Common myeloid progenitor, CD34-positive (primary cell): ENCODE measurements at regions not wholly inside any gene's neighbourhood (a gene's known extent, or its start where the extent isn't known, plus 50 kb on each side); places are given as distances from the start of the nearest gene placed in this dataset.

Source experiments
- CTCF ChIA-PET: fragments of 350-600 bp; sonication (Branson Sonifier 250); formaldehyde crosslinking; loops from one replicate; lab custom pipeline; 2021; ENCODE audit warnings: antibody characterized with exemption; lab: Charles Lee
- POLR2A ChIA-PET: fragments of 350-600 bp; sonication (Branson Sonifier 250); formaldehyde crosslinking; loops from one replicate; lab custom pipeline; 2021; ENCODE audit warnings: antibody characterized with exemption; lab: Charles Lee
- DNase-seq, 3 donors: peaks; one replicate each; pipeline versions ENCODE4 v3.0.0 to v3.0.0-alpha.2; 2013
- H3K27ac ChIP-seq, 2 experiments: 1 replicate in 1 of 2; 2 replicates in 1 of 2; pipeline ENCODE4 v1.7.0; 2013; ENCODE audit warnings: inconsistent platforms in 2 of 2, low read length in 2 of 2, mild to moderate bottlenecking in 2 of 2, low read depth in 1 of 2, moderate library complexity in 1 of 2; ENCODE audit not compliant: severe bottlenecking in 2 of 2, insufficient read depth in 1 of 2, poor library complexity in 1 of 2
- H3K27me3 ChIP-seq, 5 experiments: replicated peaks in 2 of 5; 1 replicate in 3 of 5; 2 replicates in 2 of 5; pipeline versions ENCODE4 v1.6.1 to v1.7.0; 2013; ENCODE audit warnings: low read length in 4 of 5, mild to moderate bottlenecking in 2 of 5, moderate library complexity in 2 of 5, inconsistent platforms in 1 of 5; ENCODE audit not compliant: insufficient read depth in 5 of 5, control insufficient read depth in 4 of 5
- H3K36me3 ChIP-seq, 4 experiments: 1 replicate in 2 of 4; 2 replicates in 2 of 4; pipeline versions ENCODE4 v1.6.1 to v1.7.0; 2013; ENCODE audit warnings: low read length in 3 of 4, control low read depth in 1 of 4, mild to moderate bottlenecking in 1 of 4; ENCODE audit not compliant: control insufficient read depth in 4 of 4, insufficient read depth in 4 of 4
- H3K4me1 ChIP-seq, 4 experiments: 1 replicate in 3 of 4; 2 replicates in 1 of 4; pipeline versions ENCODE4 v1.6.1 to v1.7.1; 2013; ENCODE audit warnings: low read length in 3 of 4, mild to moderate bottlenecking in 3 of 4, control low read depth in 1 of 4, inconsistent platforms in 1 of 4, moderate library complexity in 1 of 4; ENCODE audit not compliant: control insufficient read depth in 4 of 4, insufficient read depth in 4 of 4; ENCODE audit errors: control extremely low read depth in 1 of 4
- H3K4me3 ChIP-seq, 7 experiments: 1 replicate in 4 of 7; 2 replicates in 3 of 7; pipeline versions ENCODE4 v1.5.1 to v1.7.0; 2013; ENCODE audit warnings: mild to moderate bottlenecking in 7 of 7, low read length in 6 of 7, moderate library complexity in 6 of 7, inconsistent platforms in 2 of 7, low read depth in 2 of 7, control low read depth in 1 of 7; ENCODE audit not compliant: insufficient read depth in 4 of 7, control insufficient read depth in 1 of 7; ENCODE audit errors: extremely low read depth in 1 of 7
- H3K9me3 ChIP-seq, 5 experiments: 1 replicate in 4 of 5; 2 replicates in 1 of 5; pipeline versions ENCODE4 v1.6.1 to v1.7.1; 2013; ENCODE audit warnings: low read length in 4 of 5, mild to moderate bottlenecking in 2 of 5, inconsistent platforms in 1 of 5, low read depth in 1 of 5, moderate library complexity in 1 of 5; ENCODE audit not compliant: control insufficient read depth in 4 of 5, insufficient read depth in 2 of 5; ENCODE audit errors: control extremely low read depth in 1 of 5
- WGBS: methylation state at CpG from one replicate; pipeline ENCODE4 v1.1.5; 2013; ENCODE audit not compliant: insufficient coverage; 5-methylcytosine and 5-hydroxymethylcytosine counted together

- ChIA-PET CTCF (interaction anchor here (0.6 kb wide), 1 partner anchor 287 kb away, joined by 3 read pairs; no protein-coding TSS in a partner anchor), POLR2A (no interaction called here)
- Histone ChIP-seq H3K27me3 (no peaks in the 10 kb centered on the region), H3K4me1 (no peaks in the 10 kb centered on the region), H3K4me3 (no peak overlapping the region), H3K27ac (no peak overlapping the region), H3K9me3 (no peaks in the 10 kb centered on the region), H3K36me3 (no peaks in the 10 kb centered on the region)
- DNase-seq, result no peak
- 100% methylated on average over 1 of the region's 1 CpG for WGBS
These were observed 284.4 kb upstream of the PKN2 start for GRCh38 chr1:88399690-88400089.

- Histone ChIP-seq H3K4me1 (no peaks in the 10 kb centered on the region), H3K27me3 (no peaks in the 10 kb centered on the region), H3K36me3 (no peaks in the 10 kb centered on the region), H3K9me3 (no peaks in the 10 kb centered on the region), H3K27ac (no peak overlapping the region), H3K4me3 (no peak overlapping the region)
- no peak for DNase-seq
- ChIA-PET POLR2A (no interaction called here), CTCF (no interaction called here)
- WGBS, result no CpG with 5 or more reads among the region's 1 CpG
These were observed 282.8 kb upstream of the PKN2 start for GRCh38 chr1:88401313-88401712.

DNA sequence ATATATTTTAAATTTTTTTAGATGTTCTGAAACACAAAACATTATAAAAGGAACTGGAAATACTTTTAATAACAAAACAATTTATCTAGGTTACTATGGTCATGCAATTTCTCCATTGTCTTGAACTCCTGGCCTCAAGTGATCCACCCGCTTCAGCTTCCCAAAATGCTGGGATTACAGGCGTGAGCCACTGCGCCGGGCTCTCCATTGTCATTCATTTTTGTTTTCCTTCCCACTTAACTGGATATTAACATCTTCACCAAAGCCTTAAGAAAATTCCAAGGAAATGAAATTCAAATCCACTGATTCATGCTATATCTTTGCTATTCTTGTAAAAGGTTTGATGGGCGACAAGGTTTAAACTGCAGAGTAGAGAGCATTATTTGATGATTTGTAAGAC lies 279.5 kb upstream of the PKN2 start:
- H3K4me1 ChIP-seq, result no peaks in the 10 kb centered on the region
- H3K27me3 ChIP-seq, result no peaks in the 10 kb centered on the region
- CTCF ChIA-PET, result no interaction called here
- H3K9me3 ChIP-seq, result peaks cover 0 to 4% (median 0%) of the 10 kb centered on the region in 5 experiments
- WGBS, result 100% methylated on average over 2 of the region's 5 CpGs
- H3K4me3 ChIP-seq, result no peak overlapping the region
- POLR2A ChIA-PET, result no interaction called here
- no peaks in the 10 kb centered on the region for H3K36me3 ChIP-seq
- no peak overlapping the region for H3K27ac ChIP-seq
- no peak for DNase-seq

GRCh38 chr1:88407248-88407647 lies 276.8 kb upstream of the PKN2 start:
- H3K4me3 ChIP-seq, result no peak overlapping the region
- no peak for DNase-seq
- H3K27me3 ChIP-seq, result no peaks in the 10 kb centered on the region
- H3K9me3 ChIP-seq, result peaks cover 0 to 4% (median 0%) of the 10 kb centered on the region in 5 experiments
- H3K4me1 ChIP-seq, result no peaks in the 10 kb centered on the region
- H3K36me3 ChIP-seq, result no peaks in the 10 kb centered on the region
- POLR2A ChIA-PET, result no interaction called here
- no peak overlapping the region for H3K27ac ChIP-seq
- CTCF ChIA-PET, result no interaction called here
- 97% methylated on average over 3 of the region's 3 CpGs for WGBS

DNA sequence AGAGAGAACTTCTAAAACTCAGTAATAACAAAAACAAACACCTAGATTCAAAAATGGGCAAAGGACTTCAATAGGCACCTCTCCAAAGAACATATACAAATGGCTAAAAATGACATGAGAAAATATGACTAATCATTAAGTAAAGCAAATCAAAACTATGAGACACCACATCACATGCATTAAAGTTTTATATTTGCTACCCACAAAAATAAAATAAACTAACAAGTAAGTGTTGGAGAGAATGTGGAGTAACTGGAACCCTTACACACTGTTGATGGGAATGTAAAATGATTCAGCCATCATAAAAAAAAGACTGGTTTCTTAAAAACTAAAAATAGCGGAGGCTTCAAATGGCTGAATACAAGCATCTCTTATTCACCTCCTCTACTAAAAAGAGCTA lies 262.1 kb upstream of the PKN2 start:
- H3K4me1 ChIP-seq, result no peaks in the 10 kb centered on the region
- H3K36me3 ChIP-seq, result no peaks in the 10 kb centered on the region
- no peak overlapping the region for H3K27ac ChIP-seq
- no peak overlapping the region for H3K4me3 ChIP-seq
- CTCF ChIA-PET, result no interaction called here
- no CpG with 5 or more reads among the region's 1 CpG for WGBS
- DNase-seq, result no peak
- H3K27me3 ChIP-seq, result no peaks in the 10 kb centered on the region
- POLR2A ChIA-PET, result no interaction called here
- H3K9me3 ChIP-seq, result peaks cover 2 to 36% (median 13%) of the 10 kb centered on the region in 5 experiments

GRCh38 chr1:88433556-88433955 lies 250.5 kb upstream of the PKN2 start:
- H3K4me1 ChIP-seq, result no peaks in the 10 kb centered on the region
- CTCF ChIA-PET, result no interaction called here
- WGBS, result no CpG with 5 or more reads among the region's 1 CpG
- no peak overlapping the region for H3K27ac ChIP-seq
- no peaks in the 10 kb centered on the region for H3K36me3 ChIP-seq
- peaks cover 0 to 15% (median 6%) of the 10 kb centered on the region in 5 experiments for H3K9me3 ChIP-seq
- H3K27me3 ChIP-seq, result no peaks in the 10 kb centered on the region
- DNase-seq, result no peak
- POLR2A ChIA-PET, result no interaction called here
- no peak overlapping the region for H3K4me3 ChIP-seq

DNA sequence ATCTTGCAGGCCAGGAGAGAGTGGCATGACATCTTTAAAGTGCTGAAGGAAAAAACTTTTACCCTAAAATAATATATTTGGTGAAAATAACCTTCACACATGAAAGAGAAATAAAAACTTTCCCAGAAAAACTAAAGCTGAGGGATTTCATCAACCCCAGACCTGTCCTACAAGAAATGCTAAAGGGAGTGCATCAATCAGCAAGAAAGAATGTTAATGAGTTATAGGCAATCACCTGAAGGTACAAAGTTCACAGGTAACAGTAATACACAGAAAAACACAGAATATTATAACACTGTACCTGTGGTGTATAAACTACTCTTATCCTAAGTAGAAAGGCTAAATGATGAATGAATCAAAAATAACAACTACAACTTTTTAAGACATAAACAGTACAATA lies 249.2 kb upstream of the PKN2 start:
- no peak for DNase-seq
- H3K27ac ChIP-seq, result no peak overlapping the region
- ChIA-PET CTCF (no interaction called here), POLR2A (no interaction called here)
- H3K36me3 ChIP-seq, result no peaks in the 10 kb centered on the region
- H3K27me3 ChIP-seq, result no peaks in the 10 kb centered on the region
- peaks cover 0 to 15% (median 5%) of the 10 kb centered on the region in 5 experiments for H3K9me3 ChIP-seq
- H3K4me3 ChIP-seq, result no peak overlapping the region
- no peaks in the 10 kb centered on the region for H3K4me1 ChIP-seq
